Stimulated activated effector memory CD8-positive, alpha-beta T cell treated with anti-CD3 and anti-CD28 coated beads, Interleukin-12 subunit alpha, Interleukin-12 subunit beta, amount 100 ng/mL, for 72 hours (primary cell): ENCODE measurements at regions not wholly inside any gene's neighbourhood (a gene's known extent, or its start where the extent isn't known, plus 50 kb on each side); places are given as distances from the start of the nearest gene placed in this dataset.

Experiments used
- ATAC-seq: fragments of 150-1000 bp; cut with Tn5 transposase; 2 replicates; pipeline ENCODE4 v1.10.0; 2021
- DNase-seq, 2 donors: peaks; one replicate each; pipeline ENCODE4 v3.0.0; 2021 to 2022; ENCODE audit warnings: low spot score in 2 of 2
- H3K27ac Mint-ChIP-seq: one replicate; pipeline ENCODE4 v1.8.0; 2022; ENCODE audit warnings: mild to moderate bottlenecking, mixed read lengths
- H3K36me3 Mint-ChIP-seq: one replicate; pipeline ENCODE4 v1.8.0; 2022; ENCODE audit warnings: mild to moderate bottlenecking, mixed read lengths
- H3K4me1 Mint-ChIP-seq: one replicate; pipeline ENCODE4 v1.8.0; 2022; ENCODE audit warnings: mixed read lengths
- H3K4me3 Mint-ChIP-seq: one replicate; pipeline ENCODE4 v1.8.0; 2022; ENCODE audit warnings: mild to moderate bottlenecking, mixed read lengths
- H3K9me3 Mint-ChIP-seq: one replicate; pipeline ENCODE4 v1.8.0; 2022; ENCODE audit warnings: mixed read lengths

DNA sequence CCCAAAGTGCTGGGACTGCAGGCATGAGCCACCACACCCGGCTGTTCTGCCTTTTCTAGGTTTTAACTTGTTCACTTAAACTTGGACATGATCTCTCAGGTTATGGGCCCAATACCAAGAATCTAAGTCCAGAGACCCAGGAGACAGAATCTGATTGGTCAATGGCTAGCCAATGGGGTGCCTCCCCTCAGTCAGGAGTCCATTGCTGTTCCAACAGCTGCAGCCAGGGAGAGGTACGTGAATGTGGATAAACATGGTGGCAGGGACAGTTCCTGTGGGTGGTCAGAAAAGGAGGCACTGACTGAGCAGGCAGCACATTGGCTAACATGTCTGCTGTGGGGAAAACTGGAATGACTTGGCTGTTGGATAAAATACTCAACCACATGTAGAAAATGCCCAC is 140.3 kb downstream of the RPLP1 start:
- ATAC-seq (no peak), DNase-seq (no peak)
- H3K9me3 Mint-ChIP-seq, result no peaks in the 10 kb centered on the region
- peaks cover 5% of the 10 kb centered on the region for H3K4me1 Mint-ChIP-seq
- no peak overlapping the region for H3K27ac Mint-ChIP-seq
- no peak overlapping the region for H3K4me3 Mint-ChIP-seq
- H3K36me3 Mint-ChIP-seq, result no peaks in the 10 kb centered on the region

DNA sequence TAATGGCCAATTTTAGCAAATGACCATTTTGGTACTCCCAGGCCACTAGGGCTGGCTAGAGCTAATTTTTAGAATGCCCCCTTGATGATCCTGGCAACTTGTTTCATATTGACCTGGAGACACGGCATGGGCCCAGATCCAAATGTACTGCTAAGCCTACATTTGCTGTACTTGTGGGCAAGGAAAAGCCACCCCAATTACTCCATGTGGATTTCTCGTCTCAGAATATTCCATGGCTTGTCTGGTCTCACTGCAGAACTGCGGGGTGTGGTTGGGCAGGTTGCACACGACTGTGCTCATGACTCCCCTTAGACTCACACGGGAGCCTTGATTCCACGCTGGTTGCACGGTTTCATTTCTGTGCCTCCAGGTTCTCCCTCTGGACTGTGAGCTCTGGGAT is 140.9 kb downstream of the RPLP1 start:
- H3K4me1 Mint-ChIP-seq, result peaks cover under 1% of the 10 kb centered on the region
- ATAC-seq, result no peak
- H3K27ac Mint-ChIP-seq, result no peak overlapping the region
- no peak for DNase-seq
- H3K36me3 Mint-ChIP-seq, result peaks cover 2% of the 10 kb centered on the region
- H3K4me3 Mint-ChIP-seq, result no peak overlapping the region
- H3K9me3 Mint-ChIP-seq, result no peaks in the 10 kb centered on the region

- H3K4me3 Mint-ChIP-seq, result no peak overlapping the region
- H3K4me1 Mint-ChIP-seq, result no peaks in the 10 kb centered on the region
- no peaks in the 10 kb centered on the region for H3K9me3 Mint-ChIP-seq
- H3K36me3 Mint-ChIP-seq, result peaks cover 5% of the 10 kb centered on the region
- DNase-seq (no peak), ATAC-seq (no peak)
- no peak overlapping the region for H3K27ac Mint-ChIP-seq
These were observed 141.7 kb downstream of the RPLP1 start for GRCh38 chr15:69593981-69594966.

DNA sequence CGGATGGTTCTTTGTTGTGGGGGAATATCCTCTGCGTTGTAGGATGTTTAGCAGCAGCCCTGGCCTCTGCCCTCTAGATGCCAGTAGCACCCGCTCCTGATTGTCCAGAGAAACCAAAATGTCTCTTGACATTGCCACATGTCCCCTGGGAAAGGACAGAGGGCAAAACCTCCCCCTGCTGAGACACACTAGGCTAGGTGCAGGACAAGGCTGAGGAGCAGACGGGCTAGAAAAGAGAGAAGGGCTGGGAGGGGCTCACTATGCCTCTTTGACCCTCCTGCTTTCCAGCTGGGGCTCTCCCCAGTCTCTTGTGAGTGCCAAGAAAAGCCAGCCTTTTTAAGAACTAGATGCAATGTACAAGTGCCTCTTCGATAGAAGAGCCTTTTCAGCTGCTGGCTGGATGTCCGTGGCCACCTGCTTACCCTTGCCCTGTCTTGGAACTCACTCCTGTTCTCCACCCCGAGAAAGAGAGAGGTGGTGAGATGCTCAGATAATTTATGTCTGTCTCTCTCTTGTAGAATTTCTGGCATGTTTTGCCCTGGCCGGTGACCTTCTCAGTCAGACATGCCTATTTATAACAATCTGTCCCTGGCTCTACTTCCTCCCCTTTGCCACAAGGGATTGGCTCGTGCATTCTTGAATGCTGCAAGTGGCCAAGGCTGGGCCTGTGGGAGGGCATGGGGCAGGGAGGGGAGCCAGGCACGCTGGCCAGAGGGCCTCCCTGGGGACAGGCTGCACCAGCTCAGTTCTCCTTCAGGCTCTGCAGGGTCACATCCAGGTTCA is 142.6 kb downstream of the RPLP1 start:
- no peaks in the 10 kb centered on the region for H3K4me1 Mint-ChIP-seq

GRCh38 chr15:69597061-69597592 is 144.5 kb downstream of the RPLP1 start:
- Mint-ChIP-seq H3K4me3 (no peak overlapping the region), H3K27ac (no peak overlapping the region), H3K9me3 (no peaks in the 10 kb centered on the region), H3K36me3 (peaks cover 5% of the 10 kb centered on the region), H3K4me1 (no peaks in the 10 kb centered on the region)
- no peak for DNase-seq
- ATAC-seq, result no peak

More for the DNA sequence above, 142.6 kb downstream of the RPLP1 start:
- DNase-seq, result no peak
- H3K4me3 Mint-ChIP-seq, result no peak overlapping the region
- peaks cover 5% of the 10 kb centered on the region for H3K36me3 Mint-ChIP-seq
- H3K27ac Mint-ChIP-seq, result no peak overlapping the region
- no peaks in the 10 kb centered on the region for H3K9me3 Mint-ChIP-seq
- no peak for ATAC-seq

GRCh38 chr15:69599271-69599670 is 146.7 kb downstream of the RPLP1 start:
- Mint-ChIP-seq H3K9me3 (no peaks in the 10 kb centered on the region), H3K27ac (no peak overlapping the region), H3K36me3 (peaks cover 5% of the 10 kb centered on the region), H3K4me1 (no peaks in the 10 kb centered on the region), H3K4me3 (no peak overlapping the region)
- ATAC-seq (no peak), DNase-seq (no peak)

GRCh38 chr15:69600556-69601085 is 148.0 kb downstream of the RPLP1 start:
- no peak for ATAC-seq
- Mint-ChIP-seq H3K4me3 (no peak overlapping the region), H3K36me3 (peaks cover 5% of the 10 kb centered on the region), H3K9me3 (no peaks in the 10 kb centered on the region), H3K4me1 (peaks cover 1% of the 10 kb centered on the region), H3K27ac (no peak overlapping the region)
- no peak for DNase-seq

- ATAC-seq (no peak), DNase-seq (no peak)
- peak overlapping the region; percentile 60 for H3K27ac Mint-ChIP-seq
- H3K36me3 Mint-ChIP-seq, result peaks cover 5% of the 10 kb centered on the region
- no peak overlapping the region for H3K4me3 Mint-ChIP-seq
- peaks cover 10% of the 10 kb centered on the region for H3K4me1 Mint-ChIP-seq
- H3K9me3 Mint-ChIP-seq, result no peaks in the 10 kb centered on the region
These were observed 149.3 kb downstream of the RPLP1 start for GRCh38 chr15:69601711-69602504.

DNA sequence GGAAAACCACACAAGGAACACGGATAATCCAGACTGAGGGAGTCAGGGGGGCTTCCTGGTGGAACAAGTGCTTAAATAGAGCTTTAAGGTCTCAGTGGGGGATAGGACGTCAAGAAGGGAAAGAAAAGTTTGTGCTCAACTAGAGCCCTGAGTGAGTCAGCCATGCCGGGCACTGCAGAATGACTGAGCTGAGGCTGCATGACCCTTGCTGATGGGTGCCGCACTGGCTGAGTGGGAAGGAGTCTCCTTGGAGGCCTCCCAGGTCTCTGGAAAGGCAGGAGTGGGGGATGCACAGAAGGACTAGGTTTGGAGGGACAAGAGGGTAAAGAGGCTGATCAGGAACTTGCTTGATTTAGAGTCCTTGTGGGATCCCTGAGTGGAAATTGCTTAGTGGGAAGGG is 150.3 kb downstream of the RPLP1 start:
- Mint-ChIP-seq H3K4me3 (no peak overlapping the region), H3K27ac (peak overlapping the region; percentile 60), H3K9me3 (no peaks in the 10 kb centered on the region), H3K4me1 (peaks cover 10% of the 10 kb centered on the region), H3K36me3 (peaks cover 5% of the 10 kb centered on the region)
- DNase-seq (no peak), ATAC-seq (no peak)

DNA sequence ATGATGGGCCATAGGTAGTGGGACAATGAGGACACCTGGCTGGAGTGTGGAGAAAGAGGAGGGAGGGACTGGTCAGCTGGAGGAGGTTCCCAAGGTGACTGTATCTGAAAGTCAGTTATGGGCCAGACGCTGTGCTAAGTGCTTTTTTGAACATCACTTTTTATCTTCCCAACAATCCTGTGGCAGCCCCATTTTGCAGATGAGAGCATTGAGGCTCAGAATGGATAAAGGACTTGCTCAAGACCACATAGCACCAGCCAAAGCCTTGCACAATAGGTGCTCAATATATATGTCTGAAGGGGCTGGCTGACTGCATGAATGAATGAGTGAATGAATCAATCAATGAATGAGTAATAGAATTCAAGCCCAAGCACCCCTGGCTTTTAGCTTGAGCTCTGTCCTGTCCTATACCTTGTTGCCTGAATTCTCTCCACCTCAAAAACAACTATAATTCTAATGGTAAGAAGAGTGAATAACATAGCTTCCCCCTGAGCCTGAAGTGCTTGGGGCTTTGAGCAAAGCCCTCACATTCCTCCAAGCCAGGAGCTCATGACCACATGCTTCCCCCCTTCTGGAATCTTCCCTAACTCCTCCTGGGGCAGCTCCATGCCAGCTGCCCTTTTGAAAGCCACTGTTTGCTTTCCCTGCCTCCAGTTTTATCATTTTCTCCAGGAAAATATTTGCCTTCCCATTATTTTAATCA is 150.9 kb downstream of the RPLP1 start:
- DNase-seq, result no peak
- peaks cover 10% of the 10 kb centered on the region for H3K4me1 Mint-ChIP-seq
- no peak overlapping the region for H3K4me3 Mint-ChIP-seq
- peak overlapping the region; percentile 24 for H3K27ac Mint-ChIP-seq
- peaks cover 3% of the 10 kb centered on the region for H3K36me3 Mint-ChIP-seq
- no peaks in the 10 kb centered on the region for H3K9me3 Mint-ChIP-seq
- ATAC-seq, result no peak

- peaks cover 13% of the 10 kb centered on the region for H3K4me1 Mint-ChIP-seq
- no peak overlapping the region for H3K4me3 Mint-ChIP-seq
- no peaks in the 10 kb centered on the region for H3K9me3 Mint-ChIP-seq
- ATAC-seq (no peak), DNase-seq (no peak)
- peak overlapping the region; percentile 24 for H3K27ac Mint-ChIP-seq
- H3K36me3 Mint-ChIP-seq, result no peaks in the 10 kb centered on the region
These were observed 151.4 kb downstream of the RPLP1 start for GRCh38 chr15:69604072-69604411.

DNA sequence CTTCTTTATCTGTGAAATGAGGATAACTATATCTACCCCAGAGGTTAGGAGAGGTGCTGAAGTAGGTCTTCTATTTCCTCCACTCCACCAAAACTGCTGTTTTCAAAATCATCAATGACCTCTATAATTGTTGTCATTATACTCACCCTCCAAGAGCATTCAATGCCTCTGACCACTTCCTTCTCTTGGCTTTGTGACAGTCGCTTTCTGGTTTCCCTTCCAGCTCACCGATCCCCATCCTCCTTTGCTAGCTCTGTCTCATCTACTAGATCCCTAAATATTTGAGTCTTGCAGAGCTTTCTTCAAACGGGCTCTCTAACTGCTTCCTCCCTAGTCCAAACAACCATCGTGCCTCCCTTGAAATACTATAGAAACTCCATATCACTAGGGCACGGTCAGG is 153.5 kb downstream of the RPLP1 start:
- Mint-ChIP-seq H3K9me3 (no peaks in the 10 kb centered on the region), H3K4me3 (no peak overlapping the region), H3K36me3 (no peaks in the 10 kb centered on the region), H3K4me1 (peaks cover 16% of the 10 kb centered on the region), H3K27ac (no peak overlapping the region)
- ATAC-seq (peak; percentile 31), DNase-seq (no peak)

- Mint-ChIP-seq H3K9me3 (no peaks in the 10 kb centered on the region), H3K4me1 (peaks cover 16% of the 10 kb centered on the region), H3K36me3 (no peaks in the 10 kb centered on the region), H3K4me3 (no peak overlapping the region), H3K27ac (peak overlapping the region; percentile 16)
- no peak for ATAC-seq
- DNase-seq, result no peak
These were observed 154.4 kb downstream of the RPLP1 start for GRCh38 chr15:69606921-69607500.

- H3K9me3 Mint-ChIP-seq, result no peaks in the 10 kb centered on the region
- H3K36me3 Mint-ChIP-seq, result no peaks in the 10 kb centered on the region
- no peak overlapping the region for H3K4me3 Mint-ChIP-seq
- no peak overlapping the region for H3K27ac Mint-ChIP-seq
- no peak for ATAC-seq
- DNase-seq, result no peak
- H3K4me1 Mint-ChIP-seq, result peaks cover 16% of the 10 kb centered on the region
These were observed 156.0 kb downstream of the RPLP1 start for GRCh38 chr15:69608661-69609060.
